Sigmoid colon (tissue), 3 donors: ENCODE measurements at regions not wholly inside any gene's neighbourhood (a gene's known extent, or its start where the extent isn't known, plus 50 kb on each side); places are given as distances from the start of the nearest gene placed in this dataset.

Experiments
- POLR2A ChIP-seq, 2 donors: fragments of 450-650 bp; IDR thresholded peaks; one replicate each; pipeline ENCODE4 v1.6.1; 2016; ENCODE audit warnings: antibody characterized with exemption in 2 of 2, mild to moderate bottlenecking in 2 of 2, moderate library complexity in 2 of 2
- TF ChIP-seq, protein P1 (sequence below), 4 experiments: fragments of 450-650 bp in 3 of 4; fragments of 200-600 bp in 1 of 4; IDR thresholded peaks; one replicate each; pipeline ENCODE4 v1.5.1; 2016 to 2019; ENCODE audit warnings: antibody characterized with exemption in 4 of 4, mild to moderate bottlenecking in 3 of 4, moderate library complexity in 2 of 4

DNA sequence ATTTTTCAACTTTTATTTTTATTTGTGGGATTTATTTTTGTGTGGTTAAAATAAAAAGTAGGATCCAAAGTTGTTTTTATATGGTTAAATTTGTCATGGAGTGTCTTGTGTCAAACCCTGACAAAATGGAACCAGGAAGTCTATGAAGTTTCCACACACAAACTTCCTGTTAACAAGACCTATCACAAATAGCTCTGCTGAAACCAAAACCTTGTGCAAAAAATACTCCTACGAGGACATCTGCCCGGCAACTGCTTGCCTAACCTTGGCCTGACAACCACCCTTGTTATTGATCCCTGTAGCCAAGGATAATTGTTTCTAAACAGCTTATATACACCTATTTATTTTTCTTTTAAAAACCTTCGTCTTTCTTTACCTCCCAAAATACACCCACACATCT, 389.6 kb downstream of the TRIB2 start:
- TF ChIP-seq POLR2A (IDR thresholded peaks at IDR 0.05): no peak
- TF ChIP-seq, protein P1, sequence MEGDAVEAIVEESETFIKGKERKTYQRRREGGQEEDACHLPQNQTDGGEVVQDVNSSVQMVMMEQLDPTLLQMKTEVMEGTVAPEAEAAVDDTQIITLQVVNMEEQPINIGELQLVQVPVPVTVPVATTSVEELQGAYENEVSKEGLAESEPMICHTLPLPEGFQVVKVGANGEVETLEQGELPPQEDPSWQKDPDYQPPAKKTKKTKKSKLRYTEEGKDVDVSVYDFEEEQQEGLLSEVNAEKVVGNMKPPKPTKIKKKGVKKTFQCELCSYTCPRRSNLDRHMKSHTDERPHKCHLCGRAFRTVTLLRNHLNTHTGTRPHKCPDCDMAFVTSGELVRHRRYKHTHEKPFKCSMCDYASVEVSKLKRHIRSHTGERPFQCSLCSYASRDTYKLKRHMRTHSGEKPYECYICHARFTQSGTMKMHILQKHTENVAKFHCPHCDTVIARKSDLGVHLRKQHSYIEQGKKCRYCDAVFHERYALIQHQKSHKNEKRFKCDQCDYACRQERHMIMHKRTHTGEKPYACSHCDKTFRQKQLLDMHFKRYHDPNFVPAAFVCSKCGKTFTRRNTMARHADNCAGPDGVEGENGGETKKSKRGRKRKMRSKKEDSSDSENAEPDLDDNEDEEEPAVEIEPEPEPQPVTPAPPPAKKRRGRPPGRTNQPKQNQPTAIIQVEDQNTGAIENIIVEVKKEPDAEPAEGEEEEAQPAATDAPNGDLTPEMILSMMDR (IDR thresholded peaks at IDR 0.05): no peak
